ENCODE measurements at regions not wholly inside any gene's neighbourhood (a gene's known extent, or its start where the extent isn't known, plus 50 kb on each side); places are given as distances from the start of the nearest gene placed in this dataset.

GRCh38 chr2:58992062-58992706 is 751.1 kb upstream of the FANCL start:
- DNase-seq (no peak), ATAC-seq (no peak)
- H3K9me3 ChIP-seq = no peaks in the 10 kb centered on the region

GRCh38 chr2:58991357-58991756 is 750.2 kb upstream of the FANCL start:
- no peaks in the 10 kb centered on the region for H3K9me3 ChIP-seq
- H3K4me3 ChIP-seq = no peak overlapping the region
- intact Hi-C loops (cut with DNase I, micrococcal nuclease) = no loop called here
- H3K4me1 ChIP-seq (ENCODE audit: low read depth) = no peaks in the 10 kb centered on the region
- ATAC-seq = no peak
- H3K36me3 ChIP-seq (ENCODE audit: low read depth) = no peaks in the 10 kb centered on the region
- no peak for TF ChIP-seq CTCF (IDR thresholded peaks at IDR 0.05)
- no peak for DNase-seq

More at GRCh38 chr2:58992062-58992706, 751.1 kb upstream of the FANCL start:
- Histone ChIP-seq H3K4me1 (ENCODE audit: low read depth) (no peaks in the 10 kb centered on the region), H3K4me3 (no peak overlapping the region), H3K36me3 (ENCODE audit: low read depth) (no peaks in the 10 kb centered on the region)
- intact Hi-C loops (cut with DNase I, micrococcal nuclease) = no loop called here
- TF ChIP-seq CTCF (IDR thresholded peaks at IDR 0.05) = no peak

GRCh38 chr2:58985541-58985940 is 744.4 kb upstream of the FANCL start:
- DNase-seq (no peak), ATAC-seq (no peak)
- TF ChIP-seq CTCF (IDR thresholded peaks at IDR 0.05) = no peak
- intact Hi-C loops (cut with DNase I, micrococcal nuclease) = no loop called here
- H3K4me1 ChIP-seq (ENCODE audit: low read depth) = no peaks in the 10 kb centered on the region
- H3K36me3 ChIP-seq (ENCODE audit: low read depth) = no peaks in the 10 kb centered on the region
- no peak overlapping the region for H3K4me3 ChIP-seq
- no peaks in the 10 kb centered on the region for H3K9me3 ChIP-seq

GRCh38 chr2:58984731-58985130 is 743.6 kb upstream of the FANCL start:
- H3K36me3 ChIP-seq (ENCODE audit: low read depth) = no peaks in the 10 kb centered on the region
- no peak overlapping the region for H3K4me3 ChIP-seq
- H3K4me1 ChIP-seq (ENCODE audit: low read depth) = no peaks in the 10 kb centered on the region
- DNase-seq = no peak
- intact Hi-C loops (cut with DNase I, micrococcal nuclease) = no loop called here
- TF ChIP-seq CTCF (IDR thresholded peaks at IDR 0.05) = no peak
- no peak for ATAC-seq
- H3K9me3 ChIP-seq = no peaks in the 10 kb centered on the region

- intact Hi-C loops (cut with DNase I, micrococcal nuclease) = no loop called here
- TF ChIP-seq CTCF (IDR thresholded peaks at IDR 0.05) = no peak
- DNase-seq = no peak
- Histone ChIP-seq H3K9me3 (no peaks in the 10 kb centered on the region), H3K4me1 (ENCODE audit: low read depth) (no peaks in the 10 kb centered on the region), H3K4me3 (no peak overlapping the region), H3K36me3 (ENCODE audit: low read depth) (no peaks in the 10 kb centered on the region)
- no peak for ATAC-seq
Measured at GRCh38 chr2:58983111-58983510, 742.0 kb upstream of the FANCL start.

GRCh38 chr2:58981237-58981636 is 740.1 kb upstream of the FANCL start:
- H3K4me3 ChIP-seq = no peak overlapping the region
- intact Hi-C loops (cut with DNase I, micrococcal nuclease) = no loop called here
- no peaks in the 10 kb centered on the region for H3K36me3 ChIP-seq (ENCODE audit: low read depth)
- DNase-seq (no peak), ATAC-seq (no peak)
- H3K9me3 ChIP-seq = no peaks in the 10 kb centered on the region
- H3K4me1 ChIP-seq (ENCODE audit: low read depth) = no peaks in the 10 kb centered on the region
- no peak for TF ChIP-seq CTCF (IDR thresholded peaks at IDR 0.05)
